ENCODE measurements at regions not wholly inside any gene's neighbourhood (a gene's known extent, or its start where the extent isn't known, plus 50 kb on each side); places are given as distances from the start of the nearest gene placed in this dataset.
"Not testable (repeated sequence)": the region's sequence is repeated elsewhere in the genome, so short reads cannot be mapped to it uniquely, and the experiment has no call there.

DNA sequence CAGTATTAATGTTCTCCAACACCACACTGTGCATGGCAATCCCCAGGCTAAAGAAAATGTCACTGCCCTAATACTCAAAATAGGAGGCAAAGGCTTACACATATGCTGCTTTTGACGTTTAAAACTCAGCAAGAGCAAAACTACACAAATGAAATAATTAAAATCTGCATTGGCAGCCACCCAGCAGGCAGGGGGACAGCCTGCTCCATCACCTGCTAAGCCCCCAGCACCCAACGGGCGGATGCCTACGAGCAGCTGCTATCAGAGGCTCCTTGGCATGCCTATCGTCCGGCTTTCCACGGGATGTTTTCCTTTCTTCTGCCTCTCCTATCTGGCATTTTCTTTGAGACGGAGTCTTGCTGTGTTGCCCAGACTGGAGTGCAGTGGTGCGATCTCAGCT lies 337.5 kb downstream of the SOX9 start:
- DNase-seq = no peak

DNA sequence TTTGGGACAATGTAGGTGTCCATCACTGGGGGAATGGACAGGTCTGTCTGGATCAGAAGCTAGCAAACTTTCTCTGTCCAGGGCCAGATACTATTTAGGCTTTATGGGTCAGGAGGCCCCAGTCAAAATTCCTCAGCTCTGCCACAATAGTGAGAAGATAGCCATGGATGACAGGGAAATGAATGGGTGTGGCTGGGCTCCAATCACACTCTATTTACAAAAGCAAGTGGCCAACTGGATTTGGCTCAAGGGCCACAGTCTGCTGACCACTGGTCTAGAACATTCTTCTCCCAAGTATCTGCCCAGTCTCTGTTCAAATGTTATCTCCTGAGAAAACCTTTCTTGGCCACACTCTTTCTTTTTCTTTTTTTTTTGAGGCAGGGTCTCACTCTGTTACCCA lies 339.9 kb downstream of the SOX9 start:
- no peak for DNase-seq

DNA sequence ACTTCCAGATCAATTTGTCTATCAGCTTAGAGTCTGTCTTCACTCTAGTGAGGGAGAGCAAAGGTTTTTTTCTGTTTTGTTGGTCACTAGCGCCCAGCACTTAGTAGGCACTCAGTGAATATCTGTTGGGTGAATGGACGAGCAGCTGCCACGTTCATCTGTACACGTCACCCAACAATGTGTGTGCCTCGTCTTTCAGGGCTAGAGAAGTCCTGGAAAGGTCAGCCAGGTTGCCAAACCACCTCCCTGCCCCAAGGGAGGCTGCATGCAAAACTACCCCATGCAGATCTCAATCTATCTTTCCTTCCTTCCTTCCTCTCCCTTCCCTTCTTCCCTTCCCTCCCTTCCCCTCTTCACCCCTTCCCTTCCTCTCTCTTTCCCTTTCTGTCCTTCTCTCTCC lies 340.9 kb downstream of the SOX9 start:
- no peak for DNase-seq

DNA sequence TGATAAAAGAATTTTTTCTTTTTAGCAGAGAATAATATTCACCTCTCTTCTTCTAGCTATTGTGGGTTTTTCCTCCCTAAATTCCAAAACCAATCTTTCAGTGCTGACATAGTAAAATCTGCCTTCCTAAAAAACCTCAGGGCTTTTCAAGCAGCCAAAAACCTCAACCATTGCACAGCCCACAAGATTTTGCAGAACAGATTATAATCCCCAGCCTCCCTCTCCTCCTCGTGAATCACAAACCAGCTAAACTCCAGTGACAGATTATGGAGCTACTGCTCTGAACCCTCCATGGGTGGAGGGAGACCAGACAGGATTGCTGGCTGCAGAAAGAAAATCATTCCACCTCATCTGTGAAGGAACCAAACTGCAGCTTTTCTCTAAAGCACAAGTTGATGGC lies 341.6 kb downstream of the SOX9 start:
- DNase-seq = no peak

DNA sequence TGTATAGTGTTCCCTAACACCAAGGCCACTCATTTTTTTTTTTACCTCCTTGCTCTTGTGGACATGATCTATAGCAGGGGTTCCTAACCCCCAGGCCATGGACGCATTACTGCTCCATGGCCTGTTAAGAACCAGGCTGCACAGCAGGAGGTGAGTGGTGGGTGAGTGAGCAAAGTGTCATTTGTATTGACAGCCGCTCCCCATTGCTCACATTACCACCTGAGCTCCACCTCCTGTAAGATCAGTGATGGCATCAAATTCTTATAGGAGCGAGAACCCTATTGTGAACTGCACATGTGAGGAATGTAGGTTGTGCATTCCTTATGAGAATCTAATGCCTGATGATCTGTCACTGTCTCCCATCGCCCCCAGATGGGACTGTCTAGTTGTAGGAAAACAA lies 342.0 kb downstream of the SOX9 start:
- no peak for DNase-seq

DNA sequence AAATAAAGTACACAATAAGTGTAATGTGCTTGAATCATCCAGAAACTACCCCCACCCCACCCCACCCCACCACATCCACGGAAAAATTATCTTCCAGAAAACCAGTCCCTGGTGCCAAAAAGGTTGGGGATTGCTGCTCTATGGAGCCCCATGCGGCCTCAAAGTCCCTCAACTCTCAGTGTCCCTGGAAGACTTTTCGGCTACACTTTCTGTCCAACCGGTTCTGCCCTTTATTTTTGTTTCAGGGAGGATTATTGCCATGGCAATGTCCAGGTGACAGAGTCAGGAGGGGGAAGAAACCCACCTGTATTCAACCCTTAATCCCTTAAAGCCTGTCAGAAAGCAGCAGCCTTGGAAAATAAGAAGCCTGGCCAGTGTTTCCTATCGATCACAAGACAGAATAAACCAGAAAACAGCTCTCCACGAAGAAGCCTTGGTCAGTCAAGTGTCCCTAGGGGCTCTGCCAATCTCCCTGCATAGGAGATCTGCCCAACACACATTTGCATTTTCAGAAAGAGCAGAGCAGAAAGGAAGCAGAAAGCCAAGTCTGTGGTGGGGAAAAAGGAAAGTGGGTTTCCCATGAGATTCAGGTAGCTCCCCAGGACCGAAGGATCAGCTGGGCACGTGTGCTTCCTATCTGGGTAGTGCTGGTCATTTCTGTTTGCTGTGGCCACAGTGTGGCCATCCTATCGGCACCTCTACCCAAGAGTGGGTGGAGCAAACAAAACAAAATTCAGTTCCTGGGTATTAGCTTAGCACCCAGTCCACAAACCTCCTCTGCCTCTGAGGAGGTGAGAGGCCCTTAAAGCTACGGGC lies 342.7 kb downstream of the SOX9 start:
- no peak for DNase-seq

DNA sequence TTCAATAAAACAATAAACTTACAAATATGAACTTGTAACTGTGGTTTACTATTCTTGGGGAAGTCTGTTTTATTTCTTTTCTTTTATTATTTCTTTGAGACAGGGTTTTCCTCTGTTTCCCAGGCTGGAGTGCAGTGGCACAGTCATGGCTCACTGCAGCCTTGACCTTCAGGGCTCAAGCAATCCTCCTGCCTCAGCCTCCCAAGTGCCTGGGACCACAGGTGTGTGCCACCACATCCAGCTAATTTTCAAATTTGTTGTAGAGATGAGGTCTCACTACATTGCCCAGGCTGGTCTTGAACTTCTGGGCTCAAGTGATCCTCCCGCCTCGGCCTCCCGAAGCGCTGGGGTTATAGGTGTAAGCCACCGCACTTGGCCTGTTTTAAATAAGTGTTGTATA lies 343.4 kb downstream of the SOX9 start:
- not testable (repeated sequence) for DNase-seq

DNA sequence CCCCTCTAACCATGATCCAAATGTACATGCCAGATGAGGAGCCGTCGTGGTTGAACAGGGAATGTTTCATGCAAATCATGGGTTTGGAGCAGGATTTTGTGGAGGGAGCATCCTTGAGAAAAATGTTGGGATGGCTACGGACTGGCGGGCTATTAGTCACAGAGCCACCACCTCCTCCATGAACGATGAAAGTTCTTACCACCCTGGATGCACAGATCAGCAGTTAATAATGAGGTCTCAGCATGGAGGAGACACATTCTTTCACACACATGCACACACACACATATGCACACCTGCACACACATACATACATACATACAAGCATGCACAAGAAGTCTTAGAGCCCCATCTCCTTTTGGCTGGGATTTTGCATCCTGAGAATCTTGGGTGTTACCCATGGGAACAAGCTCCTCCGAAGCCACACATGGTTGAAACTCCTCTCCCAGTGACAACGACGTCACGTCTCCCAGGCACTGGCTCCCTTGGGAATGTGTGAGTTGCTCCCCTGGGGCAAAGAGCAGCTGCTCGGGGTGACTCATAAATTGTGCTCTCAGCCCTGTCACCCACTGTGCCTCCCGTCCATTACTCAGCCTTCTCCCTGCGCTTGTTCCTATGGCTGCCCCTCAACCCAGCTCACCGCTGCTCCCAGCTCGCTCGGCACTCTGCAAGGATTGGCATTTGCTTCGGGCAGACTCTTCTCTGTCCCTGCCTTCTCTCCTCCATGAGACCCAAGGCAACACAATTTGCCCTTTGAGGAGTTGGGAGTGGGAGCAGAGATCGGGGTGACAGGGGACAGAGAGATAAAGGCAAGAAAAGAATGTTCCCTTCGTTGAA lies 344.6 kb downstream of the SOX9 start:
- DNase-seq = no peak

DNA sequence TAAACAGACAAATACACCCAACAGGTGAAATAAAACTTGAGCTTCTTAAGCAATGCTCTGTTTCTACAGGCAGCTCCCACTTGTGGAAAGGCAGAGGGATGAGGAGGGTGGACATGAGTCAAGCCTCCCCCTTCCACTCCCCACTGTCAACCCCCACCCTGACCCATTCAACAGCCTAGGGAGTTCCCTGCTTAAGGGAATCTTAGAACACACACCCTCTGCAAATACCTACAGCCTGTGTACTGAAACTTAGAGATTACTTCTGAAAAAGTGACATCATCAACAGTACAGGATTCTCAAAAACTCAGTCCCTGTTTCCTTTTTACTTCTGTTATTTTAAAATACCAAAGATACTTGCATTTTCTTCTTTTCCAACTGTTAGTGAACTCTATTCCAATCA lies 345.4 kb downstream of the SOX9 start:
- DNase-seq = no peak

DNA sequence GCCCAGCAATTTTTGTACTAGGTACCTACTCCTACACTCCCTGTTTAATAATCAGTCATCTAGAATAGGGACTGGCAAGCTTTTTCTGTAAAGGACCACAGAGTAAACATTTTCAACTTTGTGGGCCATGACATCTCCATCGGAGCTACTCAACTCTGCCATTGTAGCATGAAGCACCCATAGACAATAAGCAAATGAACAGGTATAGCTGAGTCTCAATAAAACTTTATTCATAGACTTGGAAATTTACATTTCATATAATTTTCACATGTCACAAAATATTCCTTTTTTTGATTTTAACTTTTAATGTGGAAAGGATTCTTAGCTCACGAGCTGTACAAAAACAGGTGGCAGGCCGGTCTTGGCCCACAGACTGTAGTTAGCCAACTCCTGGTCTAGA lies 345.8 kb downstream of the SOX9 start:
- DNase-seq = no peak

DNA sequence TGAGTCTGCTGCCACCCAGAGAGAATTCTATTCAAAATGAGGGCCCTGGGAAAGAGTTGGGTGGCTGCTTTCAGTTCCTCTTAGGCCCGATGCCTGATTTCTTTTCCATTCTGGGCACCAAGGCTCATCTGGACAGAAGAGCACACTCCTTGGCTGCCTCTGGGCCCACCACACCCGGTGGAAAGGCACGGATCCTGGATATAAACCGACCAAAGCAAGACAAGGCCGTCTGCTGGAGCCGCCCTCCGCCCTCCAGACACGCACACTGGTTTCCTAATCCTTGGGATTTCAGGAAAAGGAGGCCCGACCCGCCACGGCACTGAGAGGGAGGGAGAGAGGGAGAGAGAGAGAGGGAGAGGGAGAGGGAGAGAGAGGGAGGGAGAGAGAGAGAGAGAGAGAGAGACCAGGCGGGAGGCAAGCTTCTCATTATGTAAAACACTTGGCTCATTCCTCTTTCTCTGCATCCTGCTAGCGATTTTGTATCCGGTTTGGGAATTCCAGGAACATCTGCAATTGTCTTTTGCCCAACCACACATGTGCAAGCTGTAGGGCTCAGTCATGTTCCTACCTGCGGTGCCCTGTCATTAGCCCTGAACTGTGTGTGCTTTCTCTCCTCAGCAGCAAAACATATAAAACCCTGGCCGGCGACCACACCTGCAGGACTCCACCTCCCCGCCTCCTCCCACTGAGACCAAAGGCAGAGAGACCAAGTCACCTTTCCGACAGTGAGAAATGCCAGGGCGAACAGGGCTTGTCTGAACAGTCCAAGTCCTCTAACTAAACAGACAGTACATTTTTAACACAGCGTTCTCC lies 347.2 kb downstream of the SOX9 start:
- no peak for DNase-seq

DNA sequence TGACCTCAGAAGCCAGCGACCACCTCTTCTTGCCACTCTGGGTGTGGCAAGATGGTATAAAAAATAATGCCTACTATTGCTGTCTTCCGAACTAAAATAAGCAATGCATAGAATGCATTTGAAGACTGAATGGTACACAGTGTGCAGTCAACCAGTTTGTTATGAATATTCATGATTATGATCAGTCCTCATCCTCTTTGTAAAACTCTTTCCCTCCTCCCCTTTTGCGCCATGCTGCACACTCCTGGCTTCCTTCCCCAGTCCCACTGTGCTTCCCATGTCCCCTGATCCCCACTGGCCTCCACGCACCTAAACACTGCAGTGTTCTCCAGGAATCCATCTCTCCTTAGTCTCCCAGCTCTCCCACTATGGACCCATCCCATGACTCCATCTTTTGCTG lies 348.0 kb downstream of the SOX9 start:
- no peak for DNase-seq

DNA sequence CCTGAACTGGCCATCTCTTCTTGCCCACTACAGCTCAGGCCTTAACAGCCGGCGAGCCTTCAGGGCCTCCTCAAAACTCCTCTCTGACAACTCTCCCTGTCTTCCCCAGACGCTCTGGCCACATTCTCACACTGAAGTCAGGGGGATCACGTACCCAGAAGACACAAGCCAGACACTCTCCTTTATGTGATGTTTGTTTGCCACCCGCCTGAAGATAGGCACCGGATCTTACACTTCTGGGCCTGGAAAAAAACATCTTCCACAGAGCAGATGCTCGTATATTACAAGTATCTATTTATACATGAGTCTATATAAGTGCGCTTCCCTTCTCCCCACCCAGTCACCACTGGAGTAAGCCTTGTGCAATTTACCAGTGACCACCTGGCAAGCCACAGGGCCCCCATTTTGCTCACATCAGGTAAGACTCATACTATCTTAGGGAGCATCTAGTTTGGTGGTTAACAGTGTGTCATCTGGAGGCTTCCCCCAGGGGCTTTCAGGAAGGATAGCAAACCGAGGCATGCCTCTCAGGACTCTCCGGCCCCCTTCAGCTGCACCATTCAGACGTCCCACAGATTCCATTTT lies 349.4 kb downstream of the SOX9 start:
- DNase-seq = no peak

DNA sequence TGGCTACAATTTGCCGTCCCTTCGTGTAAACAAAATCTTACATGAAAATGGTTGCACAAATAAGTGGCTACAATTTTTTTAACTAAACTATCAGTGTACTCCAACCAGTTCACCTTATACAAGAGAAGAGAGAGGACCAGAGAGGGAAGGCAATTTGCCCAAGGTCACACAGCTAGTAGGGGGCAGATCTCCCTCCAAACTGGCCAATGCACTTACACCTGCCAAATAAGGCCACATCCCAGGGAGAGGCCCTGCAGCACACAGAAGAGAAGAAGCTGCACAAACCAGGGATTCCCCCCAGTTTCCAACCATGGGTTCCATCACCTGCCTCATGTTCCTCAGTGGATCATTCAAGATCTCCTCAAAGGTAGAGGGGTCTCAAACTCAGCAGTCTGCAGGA lies 349.9 kb downstream of the SOX9 start:
- DNase-seq = no peak

DNA sequence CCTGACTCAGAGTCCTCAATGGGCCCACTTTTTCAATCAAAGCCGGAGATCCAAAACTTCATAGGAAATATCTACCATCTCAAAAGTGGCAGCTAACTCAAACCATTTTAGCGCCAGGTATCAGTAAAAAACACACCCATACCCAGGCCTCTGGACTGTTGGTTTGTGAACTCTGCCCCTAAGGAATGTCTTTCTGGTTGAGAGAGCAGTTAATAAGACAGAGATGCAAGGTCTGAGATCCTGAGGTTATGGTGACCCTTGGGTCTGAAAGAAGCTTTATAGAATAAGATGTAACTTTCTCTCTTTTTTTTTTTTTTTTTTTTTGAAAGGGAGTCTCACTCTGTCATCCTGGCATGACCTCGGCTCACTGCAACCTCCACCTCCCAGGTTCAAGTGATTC lies 350.5 kb downstream of the SOX9 start:
- DNase-seq = no peak

DNA sequence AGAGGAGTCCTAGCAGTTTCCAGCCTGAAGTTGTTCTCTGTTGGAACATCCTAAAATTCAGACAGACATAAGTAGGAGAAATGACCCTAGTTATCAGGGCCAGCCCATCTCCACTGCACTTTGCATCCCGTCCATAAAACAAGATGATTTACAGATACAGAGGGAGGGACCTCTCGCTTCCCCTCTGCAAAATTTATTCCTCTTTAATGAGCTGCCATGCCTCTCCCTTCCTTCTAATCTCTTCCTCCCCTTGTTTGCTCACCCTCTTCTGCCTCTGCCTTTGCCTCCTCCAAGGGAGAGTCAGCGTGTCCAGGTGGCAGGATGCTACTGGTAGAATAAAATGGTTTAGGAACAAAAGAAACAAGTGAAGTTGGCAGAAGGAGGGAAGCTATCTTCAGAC lies 351.3 kb downstream of the SOX9 start:
- DNase-seq = no peak

DNA sequence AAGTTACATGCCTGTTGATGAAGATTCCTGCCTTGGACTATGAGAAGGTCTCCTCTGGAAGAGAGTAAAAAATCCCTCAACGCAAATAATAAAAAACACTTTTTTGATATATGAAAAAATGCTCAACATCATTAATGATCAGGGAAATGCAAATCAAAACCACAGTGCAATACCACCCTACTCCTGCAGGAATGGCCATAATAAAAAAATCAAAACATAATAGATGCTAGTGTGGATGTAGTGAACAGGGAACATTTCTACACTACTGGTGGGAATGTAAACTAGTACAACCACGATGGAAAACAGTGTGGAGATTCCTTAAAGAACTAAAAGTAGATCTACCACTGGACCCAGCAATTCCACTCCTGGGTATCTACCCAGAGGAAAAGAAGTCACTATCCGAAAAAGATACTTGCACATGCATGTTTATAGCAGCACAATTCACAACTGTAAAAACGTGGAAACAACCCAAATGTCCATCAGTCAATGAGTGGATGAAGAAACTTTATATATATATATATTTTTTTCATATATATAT lies 352.1 kb downstream of the SOX9 start:
- DNase-seq = not testable (repeated sequence)

DNA sequence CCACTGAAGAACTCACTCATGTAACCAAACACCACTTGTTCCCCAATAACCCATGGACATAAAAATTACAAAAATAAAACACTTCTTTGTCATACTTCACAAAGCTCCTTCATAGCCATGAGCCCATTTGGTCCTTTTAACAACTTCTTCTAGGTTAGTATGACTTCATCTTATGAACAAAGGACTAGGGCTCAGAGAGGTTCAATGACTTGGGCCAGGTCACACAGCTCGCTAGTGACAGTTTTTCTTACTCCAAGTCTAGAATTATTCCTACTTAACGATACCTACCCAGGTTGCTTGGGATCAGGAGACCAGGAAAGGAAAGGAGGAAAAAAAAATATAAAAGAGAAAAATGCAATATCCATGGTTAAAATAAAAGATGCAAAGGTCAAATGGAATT lies 353.4 kb downstream of the SOX9 start:
- DNase-seq = no peak

DNA sequence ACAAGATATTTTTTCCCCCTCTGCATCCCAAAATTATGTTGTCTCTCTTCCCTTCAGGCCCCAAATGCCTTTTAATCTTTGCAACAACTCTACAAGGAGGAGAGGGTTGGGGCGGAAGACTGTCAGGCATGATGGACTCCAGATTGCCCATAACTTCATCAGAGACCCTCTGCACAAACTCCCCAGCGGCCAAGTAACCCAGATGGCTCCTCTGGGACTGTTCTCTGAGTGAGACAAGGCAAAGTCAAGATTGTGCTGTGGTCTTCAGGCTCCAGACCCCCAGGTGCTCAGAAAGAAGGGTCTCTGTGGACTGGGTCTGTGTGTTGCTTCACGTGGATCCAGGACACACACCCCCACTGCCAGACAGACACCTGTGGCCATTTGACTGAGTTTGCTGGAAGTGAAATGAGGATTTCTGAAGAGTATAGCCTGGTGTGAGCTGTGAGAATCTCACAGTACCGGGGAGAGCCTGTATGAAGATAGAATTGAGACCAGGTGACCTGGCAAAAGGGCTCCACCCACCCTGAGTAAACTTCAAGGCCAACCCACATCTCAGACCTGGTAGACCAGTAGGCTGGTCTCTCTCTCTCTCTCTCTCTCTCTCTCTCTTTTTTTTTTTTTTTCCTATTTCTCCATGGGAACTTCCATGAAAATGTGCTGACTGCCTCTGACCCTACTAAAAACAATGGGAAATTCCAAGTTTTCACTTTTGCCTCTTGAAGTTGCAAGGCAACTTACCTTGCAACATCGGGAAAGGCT lies 354.1 kb downstream of the SOX9 start:
- DNase-seq = no peak

DNA sequence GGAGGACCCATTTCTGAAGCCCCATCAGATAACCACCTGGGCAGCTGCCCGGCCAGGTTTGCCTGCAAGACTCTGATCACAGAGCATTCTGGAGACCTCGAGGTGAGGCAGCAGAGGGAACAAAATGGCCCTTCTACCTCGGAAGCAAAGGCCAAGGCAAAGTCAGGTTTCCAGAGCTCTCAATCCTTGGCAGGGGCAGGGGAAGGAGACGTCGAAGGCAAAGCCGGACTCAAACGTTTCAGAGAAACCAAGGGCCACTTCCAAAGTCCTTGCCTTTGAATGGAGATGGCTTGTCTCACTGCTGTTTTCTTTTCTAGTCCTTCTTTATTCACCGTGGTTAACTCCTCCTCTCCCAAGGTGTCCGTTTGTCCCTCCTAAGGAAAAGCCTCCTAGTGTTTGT lies 355.3 kb downstream of the SOX9 start:
- no peak for DNase-seq

DNA sequence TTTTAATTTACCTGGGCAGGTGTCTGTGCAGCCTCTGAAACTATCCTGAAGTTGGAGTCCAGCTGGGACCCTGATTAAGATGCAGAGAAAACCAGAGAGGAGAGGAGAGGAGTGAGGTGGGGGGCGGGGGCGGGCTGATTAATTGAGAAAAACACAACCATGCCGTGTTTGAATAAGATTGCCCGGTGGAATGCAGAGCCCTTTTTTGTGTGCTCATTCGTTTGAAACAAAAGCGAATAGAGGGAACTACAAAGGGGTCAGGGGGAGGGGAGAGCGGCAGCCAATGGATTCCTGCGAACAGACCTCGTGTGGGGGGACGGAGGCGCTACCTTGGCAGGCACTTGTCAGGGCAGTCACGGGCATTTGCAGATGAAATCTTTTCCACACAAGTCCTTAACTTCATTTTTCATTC lies 355.8 kb downstream of the SOX9 start:
- DNase-seq = no peak

DNA sequence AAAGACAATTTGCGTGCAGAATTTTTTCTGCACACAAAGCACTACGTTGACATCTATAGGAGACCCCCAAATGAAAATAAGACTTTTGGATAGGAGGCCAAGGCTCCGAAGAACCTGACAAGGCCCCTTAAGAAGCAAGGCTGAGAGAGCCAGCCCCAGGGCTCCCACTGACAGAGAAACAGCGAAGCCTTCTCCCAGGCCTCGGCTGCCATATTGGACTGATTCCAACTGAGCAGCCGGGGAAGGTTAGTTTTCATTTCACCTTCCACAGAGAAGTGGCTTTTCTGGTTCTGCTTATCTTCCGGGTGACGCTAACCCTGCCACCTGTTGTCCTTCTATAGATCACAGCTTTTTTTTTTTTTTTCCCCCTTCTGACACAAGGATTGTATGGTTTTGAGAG lies 356.7 kb downstream of the SOX9 start:
- DNase-seq = no peak

All from T-helper 9 cell (primary cell).